GM23338 (cell line): ENCODE measurements at regions not wholly inside any gene's neighbourhood (a gene's known extent, or its start where the extent isn't known, plus 50 kb on each side); places are given as distances from the start of the nearest gene placed in this dataset.

Experiments used
- ATAC-seq: fragments of 200-7000 bp; cut with Tn5 transposase; 3 replicates; pipeline ENCODE4 v1.9.1; 2020
- DNase-seq: peaks from one replicate; pipeline ENCODE4 v3.0.0-alpha.2; 2015; ENCODE audit warnings: low spot score
- H2AFZ ChIP-seq: fragments of 200-600 bp; sonication (generic); 2 replicates; pipeline ENCODE4 v1.8.0; 2016; ENCODE audit warnings: antibody characterized with exemption, mild to moderate bottlenecking, moderate library complexity
- H3F3A ChIP-seq: fragments of 200-600 bp; sonication (generic); replicated peaks from 2 replicates; pipeline ENCODE4 v1.8.0; 2017; ENCODE audit warnings: antibody characterized with exemption, mixed run types, low read depth
- H3K27ac ChIP-seq: fragments of 200-600 bp; sonication (generic); 2 replicates; pipeline ENCODE4 v1.6.1; 2016; ENCODE audit warnings: low read depth
- H3K27me3 ChIP-seq: fragments of 200-600 bp; sonication (generic); 2 replicates; pipeline ENCODE4 v1.8.0; 2016; ENCODE audit warnings: mild to moderate bottlenecking, mixed run types, moderate library complexity; ENCODE audit not compliant: insufficient read depth
- H3K36me3 ChIP-seq: fragments of 200-600 bp; sonication (generic); 2 replicates; pipeline ENCODE4 v1.8.0; 2016; ENCODE audit warnings: mild to moderate bottlenecking; ENCODE audit not compliant: insufficient read depth
- H3K4me1 ChIP-seq: fragments of 200-600 bp; sonication (generic); 2 replicates; pipeline ENCODE4 v1.8.0; 2016; ENCODE audit warnings: mild to moderate bottlenecking, moderate library complexity; ENCODE audit not compliant: insufficient read depth
- H3K4me2 ChIP-seq: fragments of 200-600 bp; sonication (generic); 2 replicates; pipeline ENCODE4 v1.7.1; 2017; ENCODE audit warnings: mixed run types
- H3K4me3 ChIP-seq: fragments of 200-600 bp; sonication (generic); 2 replicates; pipeline ENCODE4 v1.6.1; 2016; ENCODE audit warnings: mixed run types
- H3K79me2 ChIP-seq: fragments of 200-600 bp; sonication (generic); replicated peaks from 2 replicates; pipeline ENCODE4 v1.8.0; 2017; ENCODE audit warnings: mild to moderate bottlenecking; ENCODE audit not compliant: insufficient read depth
- H3K9me2 ChIP-seq: fragments of 200-600 bp; sonication (generic); 2 replicates; pipeline ENCODE4 v1.8.0; 2017; ENCODE audit not compliant: insufficient read depth
- H4K20me1 ChIP-seq: fragments of 200-600 bp; sonication (generic); replicated peaks from 2 replicates; pipeline ENCODE4 v1.8.0; 2017; ENCODE audit warnings: mild to moderate bottlenecking; ENCODE audit not compliant: insufficient read depth
- H3K27ac Mint-ChIP-seq: 2 replicates; pipeline ENCODE4 v1.8.0; 2020; ENCODE audit warnings: inconsistent platforms, mild to moderate bottlenecking, moderate library complexity, mixed read lengths
- H3K27me3 Mint-ChIP-seq: 3 replicates; pipeline ENCODE4 v1.8.0; 2022; ENCODE audit warnings: low read depth, mild to moderate bottlenecking, moderate library complexity, mixed read lengths, inconsistent platforms; ENCODE audit not compliant: insufficient read depth, poor library complexity
- H3K36me3 Mint-ChIP-seq: 3 replicates; pipeline ENCODE4 v1.8.0; 2021; ENCODE audit warnings: low read depth, mild to moderate bottlenecking, inconsistent platforms, moderate library complexity, mixed read lengths
- H3K4me1 Mint-ChIP-seq: 3 replicates; pipeline ENCODE4 v1.8.0; 2020; ENCODE audit warnings: mild to moderate bottlenecking, inconsistent platforms, mixed read lengths
- H3K4me3 Mint-ChIP-seq: 3 replicates; pipeline ENCODE4 v1.8.0; 2021; ENCODE audit warnings: moderate library complexity, mild to moderate bottlenecking, inconsistent platforms, mixed read lengths
- H3K9me3 Mint-ChIP-seq: 3 replicates; pipeline ENCODE4 v1.8.0; 2020; ENCODE audit warnings: moderate library complexity, mild to moderate bottlenecking, inconsistent platforms, mixed read lengths
- CREB1 ChIP-seq: fragments of 250-450 bp; sonication (Bioruptor Pico); IDR thresholded peaks from 2 replicates; pipeline ENCODE4 v1.5.0; 2020; ENCODE audit warnings: low read depth, mild to moderate bottlenecking, moderate library complexity
- EZH2 ChIP-seq: fragments of 200-600 bp; sonication (generic); IDR thresholded peaks from one replicate; pipeline ENCODE4 v1.8.0; 2017; ENCODE audit warnings: antibody characterized with exemption, mild to moderate bottlenecking, low read depth; ENCODE audit not compliant: unreplicated experiment
- EZH2phosphoT487 ChIP-seq: fragments of 200-600 bp; sonication (generic); IDR thresholded peaks from one replicate; pipeline ENCODE4 v1.8.1; 2018; ENCODE audit warnings: antibody characterized with exemption; ENCODE audit not compliant: unreplicated experiment
- JUNB ChIP-seq: IDR thresholded peaks from one replicate; pipeline ENCODE4 v1.6.1; 2016; ENCODE audit warnings: antibody characterized with exemption; ENCODE audit not compliant: unreplicated experiment
- NANOG ChIP-seq: IDR thresholded peaks from 2 replicates; pipeline ENCODE4 v1.6.1; 2016; ENCODE audit warnings: antibody characterized with exemption, borderline replicate concordance
- POLR2AphosphoS5 ChIP-seq: IDR thresholded peaks from 2 replicates; pipeline ENCODE4 v1.6.1; 2016; ENCODE audit warnings: antibody characterized with exemption, low read depth
- STAT1 ChIP-seq: IDR thresholded peaks from one replicate; pipeline ENCODE4 v1.6.1; 2016; ENCODE audit warnings: antibody characterized with exemption; ENCODE audit not compliant: unreplicated experiment
- ZNF114 ChIP-seq: fragments of 250-450 bp; sonication (Bioruptor Pico); IDR thresholded peaks from 2 replicates; pipeline ENCODE4 v1.5.0; 2020; ENCODE audit warnings: mild to moderate bottlenecking, moderate library complexity
- ZNF331 ChIP-seq: fragments of 250-450 bp; sonication (Bioruptor Pico); IDR thresholded peaks from 2 replicates; pipeline ENCODE4 v1.5.0; 2020; ENCODE audit warnings: low read depth, mild to moderate bottlenecking, moderate library complexity
- TF ChIP-seq, protein P1 (sequence below): IDR thresholded peaks from one replicate; pipeline ENCODE4 v1.6.1; 2018; ENCODE audit warnings: antibody characterized with exemption; ENCODE audit not compliant: unreplicated experiment
- TF ChIP-seq, protein P2 (sequence below): IDR thresholded peaks from 2 replicates; pipeline ENCODE4 v1.6.1; 2016; ENCODE audit warnings: antibody characterized with exemption
- TF ChIP-seq, protein P3 (sequence below): fragments of 250-450 bp; sonication (Bioruptor Pico); IDR thresholded peaks from 2 replicates; pipeline ENCODE4 v1.5.0; 2020; ENCODE audit warnings: mild to moderate bottlenecking, moderate library complexity
- TF ChIP-seq, protein P4 (sequence below), 2 experiments: fragments of 200-600 bp in 1 of 2; sonication (generic) in 1 of 2; conservative IDR thresholded peaks; 2 replicates each; pipeline versions ENCODE4 v1.5.1 to v1.6.1; 2016 to 2017; ENCODE audit warnings: antibody characterized with exemption in 2 of 2, low read depth in 2 of 2, mild to moderate bottlenecking in 2 of 2, moderate library complexity in 1 of 2

DNA sequence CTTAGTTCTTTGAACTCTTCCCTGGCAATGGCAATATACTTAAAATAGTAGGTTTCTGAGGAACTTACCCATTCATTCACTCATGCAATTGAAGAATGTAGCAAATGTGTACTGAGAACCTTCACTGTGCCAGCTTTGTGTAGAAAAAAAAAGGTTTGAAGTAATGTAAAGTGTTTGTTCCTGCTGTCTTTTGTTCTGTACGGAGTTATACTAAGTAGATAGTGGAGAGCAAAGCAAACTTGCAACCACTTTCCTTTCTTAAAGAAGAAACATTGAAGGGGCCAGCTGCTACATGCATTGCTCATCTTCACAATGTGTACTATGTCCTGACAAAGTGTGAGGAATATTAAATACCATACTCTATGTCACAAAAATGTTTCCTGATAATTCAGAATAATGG lies 68.9 kb upstream of the FREM2 start:
- Mint-ChIP-seq H3K36me3 (no peaks in the 10 kb centered on the region), H3K9me3 (no peaks in the 10 kb centered on the region), H3K4me3 (no peak overlapping the region), H3K27ac (no peak overlapping the region), H3K4me1 (peaks cover 14% of the 10 kb centered on the region; the same call in 2 of the 3 replicates), H3K27me3 (no peaks in the 10 kb centered on the region)
- no peaks in the 10 kb centered on the region for H4K20me1 ChIP-seq
- H3K27ac ChIP-seq, result no peak overlapping the region
- H2AFZ ChIP-seq, result peak overlapping the region; percentile 16; the same call in 1 of the 2 replicates
- no peak for TF ChIP-seq JUNB
- no peak for TF ChIP-seq NANOG
- TF ChIP-seq, protein P1, sequence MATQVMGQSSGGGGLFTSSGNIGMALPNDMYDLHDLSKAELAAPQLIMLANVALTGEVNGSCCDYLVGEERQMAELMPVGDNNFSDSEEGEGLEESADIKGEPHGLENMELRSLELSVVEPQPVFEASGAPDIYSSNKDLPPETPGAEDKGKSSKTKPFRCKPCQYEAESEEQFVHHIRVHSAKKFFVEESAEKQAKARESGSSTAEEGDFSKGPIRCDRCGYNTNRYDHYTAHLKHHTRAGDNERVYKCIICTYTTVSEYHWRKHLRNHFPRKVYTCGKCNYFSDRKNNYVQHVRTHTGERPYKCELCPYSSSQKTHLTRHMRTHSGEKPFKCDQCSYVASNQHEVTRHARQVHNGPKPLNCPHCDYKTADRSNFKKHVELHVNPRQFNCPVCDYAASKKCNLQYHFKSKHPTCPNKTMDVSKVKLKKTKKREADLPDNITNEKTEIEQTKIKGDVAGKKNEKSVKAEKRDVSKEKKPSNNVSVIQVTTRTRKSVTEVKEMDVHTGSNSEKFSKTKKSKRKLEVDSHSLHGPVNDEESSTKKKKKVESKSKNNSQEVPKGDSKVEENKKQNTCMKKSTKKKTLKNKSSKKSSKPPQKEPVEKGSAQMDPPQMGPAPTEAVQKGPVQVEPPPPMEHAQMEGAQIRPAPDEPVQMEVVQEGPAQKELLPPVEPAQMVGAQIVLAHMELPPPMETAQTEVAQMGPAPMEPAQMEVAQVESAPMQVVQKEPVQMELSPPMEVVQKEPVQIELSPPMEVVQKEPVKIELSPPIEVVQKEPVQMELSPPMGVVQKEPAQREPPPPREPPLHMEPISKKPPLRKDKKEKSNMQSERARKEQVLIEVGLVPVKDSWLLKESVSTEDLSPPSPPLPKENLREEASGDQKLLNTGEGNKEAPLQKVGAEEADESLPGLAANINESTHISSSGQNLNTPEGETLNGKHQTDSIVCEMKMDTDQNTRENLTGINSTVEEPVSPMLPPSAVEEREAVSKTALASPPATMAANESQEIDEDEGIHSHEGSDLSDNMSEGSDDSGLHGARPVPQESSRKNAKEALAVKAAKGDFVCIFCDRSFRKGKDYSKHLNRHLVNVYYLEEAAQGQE, result no peak
- TF ChIP-seq STAT1, result no peak
- TF ChIP-seq, protein P2, sequence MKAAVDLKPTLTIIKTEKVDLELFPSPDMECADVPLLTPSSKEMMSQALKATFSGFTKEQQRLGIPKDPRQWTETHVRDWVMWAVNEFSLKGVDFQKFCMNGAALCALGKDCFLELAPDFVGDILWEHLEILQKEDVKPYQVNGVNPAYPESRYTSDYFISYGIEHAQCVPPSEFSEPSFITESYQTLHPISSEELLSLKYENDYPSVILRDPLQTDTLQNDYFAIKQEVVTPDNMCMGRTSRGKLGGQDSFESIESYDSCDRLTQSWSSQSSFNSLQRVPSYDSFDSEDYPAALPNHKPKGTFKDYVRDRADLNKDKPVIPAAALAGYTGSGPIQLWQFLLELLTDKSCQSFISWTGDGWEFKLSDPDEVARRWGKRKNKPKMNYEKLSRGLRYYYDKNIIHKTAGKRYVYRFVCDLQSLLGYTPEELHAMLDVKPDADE, result no peak
- no peak for TF ChIP-seq ZNF331 (CRISPR knock-in tag)
- TF ChIP-seq, protein P3, sequence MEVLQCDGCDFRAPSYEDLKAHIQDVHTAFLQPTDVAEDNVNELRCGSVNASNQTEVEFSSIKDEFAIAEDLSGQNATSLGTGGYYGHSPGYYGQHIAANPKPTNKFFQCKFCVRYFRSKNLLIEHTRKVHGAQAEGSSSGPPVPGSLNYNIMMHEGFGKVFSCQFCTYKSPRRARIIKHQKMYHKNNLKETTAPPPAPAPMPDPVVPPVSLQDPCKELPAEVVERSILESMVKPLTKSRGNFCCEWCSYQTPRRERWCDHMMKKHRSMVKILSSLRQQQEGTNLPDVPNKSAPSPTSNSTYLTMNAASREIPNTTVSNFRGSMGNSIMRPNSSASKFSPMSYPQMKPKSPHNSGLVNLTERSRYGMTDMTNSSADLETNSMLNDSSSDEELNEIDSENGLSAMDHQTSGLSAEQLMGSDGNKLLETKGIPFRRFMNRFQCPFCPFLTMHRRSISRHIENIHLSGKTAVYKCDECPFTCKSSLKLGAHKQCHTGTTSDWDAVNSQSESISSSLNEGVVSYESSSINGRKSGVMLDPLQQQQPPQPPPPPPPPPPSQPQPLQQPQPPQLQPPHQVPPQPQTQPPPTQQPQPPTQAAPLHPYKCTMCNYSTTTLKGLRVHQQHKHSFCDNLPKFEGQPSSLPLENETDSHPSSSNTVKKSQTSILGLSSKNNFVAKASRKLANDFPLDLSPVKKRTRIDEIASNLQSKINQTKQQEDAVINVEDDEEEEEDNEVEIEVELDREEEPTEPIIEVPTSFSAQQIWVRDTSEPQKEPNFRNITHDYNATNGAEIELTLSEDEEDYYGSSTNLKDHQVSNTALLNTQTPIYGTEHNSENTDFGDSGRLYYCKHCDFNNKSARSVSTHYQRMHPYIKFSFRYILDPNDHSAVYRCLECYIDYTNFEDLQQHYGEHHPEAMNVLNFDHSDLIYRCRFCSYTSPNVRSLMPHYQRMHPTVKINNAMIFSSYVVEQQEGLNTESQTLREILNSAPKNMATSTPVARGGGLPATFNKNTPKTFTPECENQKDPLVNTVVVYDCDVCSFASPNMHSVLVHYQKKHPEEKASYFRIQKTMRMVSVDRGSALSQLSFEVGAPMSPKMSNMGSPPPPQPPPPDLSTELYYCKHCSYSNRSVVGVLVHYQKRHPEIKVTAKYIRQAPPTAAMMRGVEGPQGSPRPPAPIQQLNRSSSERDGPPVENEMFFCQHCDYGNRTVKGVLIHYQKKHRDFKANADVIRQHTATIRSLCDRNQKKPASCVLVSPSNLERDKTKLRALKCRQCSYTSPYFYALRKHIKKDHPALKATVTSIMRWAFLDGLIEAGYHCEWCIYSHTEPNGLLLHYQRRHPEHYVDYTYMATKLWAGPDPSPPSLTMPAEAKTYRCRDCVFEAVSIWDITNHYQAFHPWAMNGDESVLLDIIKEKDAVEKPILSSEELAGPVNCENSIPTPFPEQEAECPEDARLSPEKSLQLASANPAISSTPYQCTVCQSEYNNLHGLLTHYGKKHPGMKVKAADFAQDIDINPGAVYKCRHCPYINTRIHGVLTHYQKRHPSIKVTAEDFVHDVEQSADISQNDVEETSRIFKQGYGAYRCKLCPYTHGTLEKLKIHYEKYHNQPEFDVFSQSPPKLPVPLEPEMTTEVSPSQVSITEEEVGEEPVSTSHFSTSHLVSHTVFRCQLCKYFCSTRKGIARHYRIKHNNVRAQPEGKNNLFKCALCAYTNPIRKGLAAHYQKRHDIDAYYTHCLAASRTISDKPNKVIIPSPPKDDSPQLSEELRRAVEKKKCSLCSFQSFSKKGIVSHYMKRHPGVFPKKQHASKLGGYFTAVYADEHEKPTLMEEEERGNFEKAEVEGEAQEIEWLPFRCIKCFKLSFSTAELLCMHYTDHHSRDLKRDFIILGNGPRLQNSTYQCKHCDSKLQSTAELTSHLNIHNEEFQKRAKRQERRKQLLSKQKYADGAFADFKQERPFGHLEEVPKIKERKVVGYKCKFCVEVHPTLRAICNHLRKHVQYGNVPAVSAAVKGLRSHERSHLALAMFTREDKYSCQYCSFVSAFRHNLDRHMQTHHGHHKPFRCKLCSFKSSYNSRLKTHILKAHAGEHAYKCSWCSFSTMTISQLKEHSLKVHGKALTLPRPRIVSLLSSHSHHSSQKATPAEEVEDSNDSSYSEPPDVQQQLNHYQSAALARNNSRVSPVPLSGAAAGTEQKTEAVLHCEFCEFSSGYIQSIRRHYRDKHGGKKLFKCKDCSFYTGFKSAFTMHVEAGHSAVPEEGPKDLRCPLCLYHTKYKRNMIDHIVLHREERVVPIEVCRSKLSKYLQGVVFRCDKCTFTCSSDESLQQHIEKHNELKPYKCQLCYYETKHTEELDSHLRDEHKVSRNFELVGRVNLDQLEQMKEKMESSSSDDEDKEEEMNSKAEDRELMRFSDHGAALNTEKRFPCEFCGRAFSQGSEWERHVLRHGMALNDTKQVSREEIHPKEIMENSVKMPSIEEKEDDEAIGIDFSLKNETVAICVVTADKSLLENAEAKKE, result no peak
- TF ChIP-seq POLR2AphosphoS5, result no peak
- TF ChIP-seq EZH2phosphoT487, result no peak
- no peak for TF ChIP-seq EZH2
- TF ChIP-seq ZNF114 (CRISPR knock-in tag), result no peak
- TF ChIP-seq, protein P4, sequence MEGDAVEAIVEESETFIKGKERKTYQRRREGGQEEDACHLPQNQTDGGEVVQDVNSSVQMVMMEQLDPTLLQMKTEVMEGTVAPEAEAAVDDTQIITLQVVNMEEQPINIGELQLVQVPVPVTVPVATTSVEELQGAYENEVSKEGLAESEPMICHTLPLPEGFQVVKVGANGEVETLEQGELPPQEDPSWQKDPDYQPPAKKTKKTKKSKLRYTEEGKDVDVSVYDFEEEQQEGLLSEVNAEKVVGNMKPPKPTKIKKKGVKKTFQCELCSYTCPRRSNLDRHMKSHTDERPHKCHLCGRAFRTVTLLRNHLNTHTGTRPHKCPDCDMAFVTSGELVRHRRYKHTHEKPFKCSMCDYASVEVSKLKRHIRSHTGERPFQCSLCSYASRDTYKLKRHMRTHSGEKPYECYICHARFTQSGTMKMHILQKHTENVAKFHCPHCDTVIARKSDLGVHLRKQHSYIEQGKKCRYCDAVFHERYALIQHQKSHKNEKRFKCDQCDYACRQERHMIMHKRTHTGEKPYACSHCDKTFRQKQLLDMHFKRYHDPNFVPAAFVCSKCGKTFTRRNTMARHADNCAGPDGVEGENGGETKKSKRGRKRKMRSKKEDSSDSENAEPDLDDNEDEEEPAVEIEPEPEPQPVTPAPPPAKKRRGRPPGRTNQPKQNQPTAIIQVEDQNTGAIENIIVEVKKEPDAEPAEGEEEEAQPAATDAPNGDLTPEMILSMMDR (conservative IDR thresholded peaks at IDR 0.05; ENCODE audit: low read depth in 2 of 2), result no peak
- TF ChIP-seq CREB1, result no peak
- H3K4me2 ChIP-seq, result no peak overlapping the region
- no peaks in the 10 kb centered on the region for H3K27me3 ChIP-seq
- no peaks in the 10 kb centered on the region for H3F3A ChIP-seq
- H3K9me2 ChIP-seq, result peaks cover 7% of the 10 kb centered on the region; the same call in 1 of the 2 replicates
- peaks cover 4% of the 10 kb centered on the region; the same call in 1 of the 2 replicates for H3K4me1 ChIP-seq
- DNase-seq (no peak), ATAC-seq (no peak)
- H3K4me3 ChIP-seq, result no peak overlapping the region
- no peaks in the 10 kb centered on the region for H3K79me2 ChIP-seq
- no peaks in the 10 kb centered on the region for H3K36me3 ChIP-seq
